GM19023 (cell line): ENCODE measurements at regions not wholly inside any gene's neighbourhood (a gene's known extent, or its start where the extent isn't known, plus 50 kb on each side); places are given as distances from the start of the nearest gene placed in this dataset.

Experiments used
- ATAC-seq: cut with Tn5 transposase; IDR thresholded peaks from one replicate; pipeline ENCODE4 v1.9.1; 2021; ENCODE audit warnings: mild to moderate bottlenecking, moderate library complexity; ENCODE audit not compliant: unreplicated experiment

- ATAC-seq, result no peak
Observed at GRCh38 chr5:96340357-96340756, 92.7 kb downstream of the PCSK1 start.

GRCh38 chr5:96339862-96340261 lies 93.2 kb downstream of the PCSK1 start:
- ATAC-seq, result no peak

GRCh38 chr5:96338624-96339415 lies 94.2 kb downstream of the PCSK1 start:
- no peak for ATAC-seq

GRCh38 chr5:96338091-96338490 lies 95.0 kb downstream of the PCSK1 start:
- no peak for ATAC-seq

- ATAC-seq, result no peak
Observed at GRCh38 chr5:96337048-96337781, 95.8 kb downstream of the PCSK1 start.

GRCh38 chr5:96336351-96336985 lies 96.6 kb downstream of the PCSK1 start:
- peak; percentile 53 for ATAC-seq

GRCh38 chr5:96335873-96336272 lies 97.2 kb downstream of the PCSK1 start:
- no peak for ATAC-seq

- no peak for ATAC-seq
Observed at GRCh38 chr5:96333391-96333790, 99.7 kb downstream of the PCSK1 start.

GRCh38 chr5:96332535-96333366 lies 100.3 kb downstream of the PCSK1 start:
- ATAC-seq, result no peak

GRCh38 chr5:96331681-96332361 lies 101.2 kb downstream of the PCSK1 start:
- ATAC-seq, result no peak

- ATAC-seq, result no peak
Observed at GRCh38 chr5:96331210-96331609, 101.8 kb downstream of the PCSK1 start.

GRCh38 chr5:96330530-96331140 lies 102.4 kb downstream of the PCSK1 start:
- no peak for ATAC-seq

- no peak for ATAC-seq
Observed at GRCh38 chr5:96329886-96330529, 103.0 kb downstream of the PCSK1 start.

GRCh38 chr5:96329289-96329688 lies 103.8 kb downstream of the PCSK1 start:
- ATAC-seq, result no peak

GRCh38 chr5:96327722-96328121 lies 105.3 kb downstream of the PCSK1 start:
- no peak for ATAC-seq

GRCh38 chr5:96326902-96327301 lies 106.1 kb downstream of the PCSK1 start:
- ATAC-seq, result peak; percentile 66

GRCh38 chr5:96324708-96325107 lies 108.3 kb downstream of the PCSK1 start:
- ATAC-seq, result no peak

- no peak for ATAC-seq
Observed at GRCh38 chr5:96322865-96323264, 110.2 kb downstream of the PCSK1 start.

GRCh38 chr5:96322217-96322616 lies 110.8 kb downstream of the PCSK1 start:
- no peak for ATAC-seq
